ENCODE measurements at regions not wholly inside any gene's neighbourhood (a gene's known extent, or its start where the extent isn't known, plus 50 kb on each side); places are given as distances from the start of the nearest gene placed in this dataset.
"Not testable (repeated sequence)": the region's sequence is repeated elsewhere in the genome, so short reads cannot be mapped to it uniquely, and the experiment has no call there.

GRCh38 chr18:21972281-21972680 lies 197.1 kb upstream of the GATA6 start:
- DNase-seq (ENCODE audit: low read depth), result no peak
- H3K4me3 ChIP-seq (ENCODE audit: low read depth, low read length), result no peak overlapping the region
- TF ChIP-seq CTCF (IDR thresholded peaks at IDR 0.05; ENCODE audit: control insufficient read depth, extremely low read depth, insufficient read depth), result no peak

DNA sequence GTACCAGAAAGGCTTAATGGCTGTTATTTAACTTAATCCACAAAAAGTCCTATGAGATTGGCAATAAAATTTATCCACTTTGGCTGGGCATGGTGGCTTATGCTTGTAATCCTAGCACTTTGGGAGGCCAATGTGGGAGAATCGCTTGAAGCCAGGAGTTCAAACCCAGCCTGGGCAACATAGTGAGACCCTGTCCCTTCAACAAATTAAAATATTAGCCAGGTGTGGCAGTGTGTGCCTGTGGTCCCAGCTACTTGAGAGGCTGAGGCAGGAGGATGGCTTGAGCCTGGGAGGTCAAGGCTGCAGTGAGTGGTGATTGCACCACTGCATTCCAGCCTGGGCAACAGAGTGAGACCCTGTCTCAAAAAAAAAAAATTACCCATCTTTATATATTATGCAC lies 193.4 kb upstream of the GATA6 start:
- H3K4me3 ChIP-seq (ENCODE audit: low read depth, low read length); DNase-seq (ENCODE audit: low read depth): not testable (repeated sequence)

DNA sequence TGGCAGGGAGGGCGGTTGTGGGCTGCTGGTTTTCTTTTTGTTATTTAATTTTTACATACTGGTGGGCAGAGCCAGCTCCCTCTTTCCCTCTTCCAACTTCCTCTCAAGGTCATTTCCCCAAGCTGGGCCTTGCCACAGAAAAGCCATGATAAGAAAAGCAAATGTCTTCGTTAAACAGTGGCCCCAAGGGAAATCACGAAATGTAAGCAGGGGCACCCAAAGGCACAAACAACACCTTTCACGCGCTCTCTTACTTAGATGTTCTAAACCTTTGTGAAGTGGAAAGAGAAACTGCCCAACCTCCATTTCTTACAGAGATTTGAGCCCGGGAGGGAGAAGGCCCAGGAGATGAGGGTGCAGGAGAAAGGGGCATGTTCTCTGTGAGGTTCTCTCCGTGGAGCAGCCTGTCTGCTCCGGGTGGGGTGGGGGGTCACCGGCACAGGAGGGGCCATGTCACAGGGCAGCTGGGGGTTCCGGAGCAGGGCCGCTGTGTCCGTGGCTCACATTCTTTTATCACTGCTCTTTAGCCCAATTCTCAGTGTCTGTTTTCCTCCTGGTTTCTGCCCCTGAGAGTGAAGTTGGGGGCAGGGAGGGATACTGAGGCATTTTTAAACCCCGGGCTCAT lies 190.7 kb upstream of the GATA6 start:
- no peak for DNase-seq (ENCODE audit: low read depth)
- no peak overlapping the region for H3K4me3 ChIP-seq (ENCODE audit: low read depth, low read length)
- no peak for TF ChIP-seq CTCF (IDR thresholded peaks at IDR 0.05; ENCODE audit: control insufficient read depth, extremely low read depth, insufficient read depth)

DNA sequence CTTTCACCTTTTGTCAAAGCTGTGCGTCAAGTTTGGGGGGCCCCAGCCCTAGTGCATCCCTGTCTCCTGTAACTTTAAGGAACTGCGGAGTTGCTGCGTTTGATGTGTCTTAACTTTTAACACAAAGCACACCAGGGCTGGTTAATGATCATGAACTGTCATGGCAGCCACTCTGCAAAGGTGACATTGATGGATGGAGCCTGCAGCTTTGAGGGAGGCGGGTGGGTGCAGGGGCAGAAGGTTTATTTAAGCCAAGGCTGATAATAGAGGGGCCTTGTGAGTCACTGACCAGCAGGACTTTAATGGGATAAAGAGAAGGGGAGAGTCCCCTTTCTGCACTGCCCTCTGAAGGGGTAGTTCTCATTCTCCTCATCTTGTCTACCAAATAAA lies 190.2 kb upstream of the GATA6 start:
- no peak for TF ChIP-seq CTCF (IDR thresholded peaks at IDR 0.05; ENCODE audit: control insufficient read depth, extremely low read depth, insufficient read depth)

DNA sequence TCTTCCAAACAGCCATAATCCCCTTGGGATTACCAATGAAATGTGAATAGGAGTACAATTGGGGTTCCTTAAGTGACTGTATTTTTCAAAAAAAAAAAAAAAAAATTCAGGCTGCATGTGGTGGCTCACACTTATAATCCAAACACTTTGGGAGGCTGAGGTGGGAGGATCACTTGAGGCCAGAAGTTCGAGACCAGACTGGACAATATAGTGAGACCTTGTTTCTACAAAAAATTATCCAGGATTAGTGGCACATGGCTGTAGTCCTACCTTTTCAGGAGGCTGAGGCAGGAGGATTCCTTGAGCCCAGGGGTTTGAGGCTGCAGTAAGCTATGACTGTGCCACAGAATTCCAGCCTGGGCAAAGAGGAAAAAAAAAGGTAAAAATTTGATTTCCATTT lies 189.6 kb upstream of the GATA6 start:
- DNase-seq (ENCODE audit: low read depth), result no peak
- no peak for TF ChIP-seq CTCF (IDR thresholded peaks at IDR 0.05; ENCODE audit: control insufficient read depth, extremely low read depth, insufficient read depth)
- H3K4me3 ChIP-seq (ENCODE audit: low read depth, low read length), result no peak overlapping the region

More for the DNA sequence above, 190.2 kb upstream of the GATA6 start:
- DNase-seq (ENCODE audit: low read depth), result no peak
- no peak overlapping the region for H3K4me3 ChIP-seq (ENCODE audit: low read depth, low read length)

GRCh38 chr18:21980744-21981143 lies 188.6 kb upstream of the GATA6 start:
- no peak for DNase-seq (ENCODE audit: low read depth)
- H3K4me3 ChIP-seq (ENCODE audit: low read depth, low read length), result no peak overlapping the region
- TF ChIP-seq CTCF (IDR thresholded peaks at IDR 0.05; ENCODE audit: control insufficient read depth, extremely low read depth, insufficient read depth), result no peak

DNA sequence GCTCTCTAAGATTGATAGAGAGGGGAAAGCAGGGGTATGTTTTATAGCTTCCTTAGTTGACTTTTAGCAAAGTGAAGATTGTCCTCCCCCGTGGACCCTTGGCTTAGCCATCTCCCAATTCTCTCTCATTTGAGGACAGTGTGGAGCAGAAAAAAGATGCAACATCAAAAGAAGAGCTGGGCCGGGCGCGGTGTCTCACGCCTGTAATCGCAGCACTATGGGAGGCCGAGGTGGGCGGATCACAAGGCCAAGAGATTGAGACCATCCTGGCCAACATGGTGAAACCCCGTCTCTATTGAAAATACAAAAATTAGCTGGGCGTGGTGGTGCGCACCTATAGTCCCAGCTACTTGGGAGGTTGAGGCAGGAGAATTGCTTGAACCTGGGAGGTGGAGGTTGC lies 187.9 kb upstream of the GATA6 start:
- DNase-seq (ENCODE audit: low read depth), result not testable (repeated sequence)

GRCh38 chr18:21991081-21991534 lies 178.3 kb upstream of the GATA6 start:
- TF ChIP-seq CTCF (IDR thresholded peaks at IDR 0.05; ENCODE audit: control insufficient read depth, extremely low read depth, insufficient read depth), result no peak
- H3K4me3 ChIP-seq (ENCODE audit: low read depth, low read length), result no peak overlapping the region
- no peak for DNase-seq (ENCODE audit: low read depth)

More for the DNA sequence above, 187.9 kb upstream of the GATA6 start:
- H3K4me3 ChIP-seq (ENCODE audit: low read depth, low read length), result not testable (repeated sequence)

Data from LNCaP clone FGC (cell line).